HG02759 (cell line): ENCODE measurements at regions not wholly inside any gene's neighbourhood (a gene's known extent, or its start where the extent isn't known, plus 50 kb on each side); places are given as distances from the start of the nearest gene placed in this dataset.
"Not testable (repeated sequence)": the region's sequence is repeated elsewhere in the genome, so short reads cannot be mapped to it uniquely, and the experiment has no call there.

Source experiments
- ATAC-seq: cut with Tn5 transposase; IDR thresholded peaks from one replicate; pipeline ENCODE4 v1.9.1; 2021; ENCODE audit warnings: mild to moderate bottlenecking, moderate library complexity; ENCODE audit not compliant: unreplicated experiment

- no peak for ATAC-seq
Observed at GRCh38 chrX:912677-913076, 282.1 kb downstream of the SHOX start.

DNA sequence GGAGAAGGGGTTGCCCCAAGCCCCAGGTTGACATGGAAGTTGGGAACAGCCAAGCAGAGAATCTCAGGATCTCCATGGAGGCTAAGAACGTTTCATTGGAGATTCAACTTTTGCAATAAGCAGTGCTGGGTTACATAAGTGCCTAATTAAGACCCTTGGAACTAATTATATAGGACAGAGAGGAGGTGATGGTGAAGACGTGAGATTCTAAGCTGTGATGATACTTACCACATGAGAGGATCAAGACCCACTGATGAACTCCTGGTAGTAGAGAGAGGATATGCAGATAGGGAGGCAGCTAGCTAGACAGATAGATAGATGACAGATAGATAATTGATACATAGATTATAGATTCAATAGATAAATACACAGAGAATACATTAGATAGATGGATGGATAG lies 278.5 kb downstream of the SHOX start:
- ATAC-seq = not testable (repeated sequence)

DNA sequence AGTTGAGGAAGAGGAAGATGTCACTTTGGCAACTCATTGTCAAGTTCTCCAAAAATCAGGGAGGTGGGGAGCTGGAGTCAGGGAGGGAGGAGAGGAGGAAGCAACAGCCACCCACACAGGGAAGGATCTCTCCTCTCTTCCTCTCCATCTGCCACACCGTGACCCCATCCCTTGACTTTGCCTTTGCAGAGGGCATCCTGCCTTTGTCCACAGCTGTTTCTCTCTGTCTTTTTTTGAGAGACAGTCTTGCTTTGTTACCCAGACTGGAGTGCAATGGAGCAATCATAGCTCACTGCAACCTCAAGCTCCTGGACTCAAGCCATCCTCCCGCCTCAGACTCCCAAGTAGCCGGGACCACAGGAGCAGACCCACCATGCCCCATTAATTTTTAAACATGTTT lies 276.0 kb downstream of the SHOX start:
- ATAC-seq = no peak

- no peak for ATAC-seq
Observed at GRCh38 chrX:905848-906566, 275.4 kb downstream of the SHOX start.

- no peak for ATAC-seq
Observed at GRCh38 chrX:903116-903515, 272.5 kb downstream of the SHOX start.

DNA sequence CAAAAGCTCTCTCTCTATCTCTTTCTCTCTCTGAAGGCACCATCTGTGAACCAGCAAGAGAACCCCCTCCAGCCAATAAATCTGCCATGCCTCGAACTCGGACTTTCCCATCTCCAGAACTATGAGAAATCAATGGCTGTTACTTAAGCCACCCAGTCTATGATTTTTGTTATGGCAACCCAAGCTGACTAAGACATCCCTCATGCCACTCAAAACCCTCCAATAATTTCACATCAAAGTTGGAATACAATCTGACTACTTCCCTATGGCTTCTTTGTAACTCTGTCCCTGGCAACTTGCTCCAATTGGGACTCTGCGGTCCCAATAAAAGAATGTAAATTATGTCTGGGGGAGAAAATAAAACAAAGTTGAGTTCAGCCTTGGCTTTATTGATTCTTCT lies 265.7 kb downstream of the SHOX start:
- no peak for ATAC-seq

- ATAC-seq = no peak
Observed at GRCh38 chrX:889966-890651, 259.5 kb downstream of the SHOX start.

GRCh38 chrX:887724-888123 lies 257.1 kb downstream of the SHOX start:
- not testable (repeated sequence) for ATAC-seq

- no peak for ATAC-seq
Observed at GRCh38 chrX:883588-883987, 253.0 kb downstream of the SHOX start.

DNA sequence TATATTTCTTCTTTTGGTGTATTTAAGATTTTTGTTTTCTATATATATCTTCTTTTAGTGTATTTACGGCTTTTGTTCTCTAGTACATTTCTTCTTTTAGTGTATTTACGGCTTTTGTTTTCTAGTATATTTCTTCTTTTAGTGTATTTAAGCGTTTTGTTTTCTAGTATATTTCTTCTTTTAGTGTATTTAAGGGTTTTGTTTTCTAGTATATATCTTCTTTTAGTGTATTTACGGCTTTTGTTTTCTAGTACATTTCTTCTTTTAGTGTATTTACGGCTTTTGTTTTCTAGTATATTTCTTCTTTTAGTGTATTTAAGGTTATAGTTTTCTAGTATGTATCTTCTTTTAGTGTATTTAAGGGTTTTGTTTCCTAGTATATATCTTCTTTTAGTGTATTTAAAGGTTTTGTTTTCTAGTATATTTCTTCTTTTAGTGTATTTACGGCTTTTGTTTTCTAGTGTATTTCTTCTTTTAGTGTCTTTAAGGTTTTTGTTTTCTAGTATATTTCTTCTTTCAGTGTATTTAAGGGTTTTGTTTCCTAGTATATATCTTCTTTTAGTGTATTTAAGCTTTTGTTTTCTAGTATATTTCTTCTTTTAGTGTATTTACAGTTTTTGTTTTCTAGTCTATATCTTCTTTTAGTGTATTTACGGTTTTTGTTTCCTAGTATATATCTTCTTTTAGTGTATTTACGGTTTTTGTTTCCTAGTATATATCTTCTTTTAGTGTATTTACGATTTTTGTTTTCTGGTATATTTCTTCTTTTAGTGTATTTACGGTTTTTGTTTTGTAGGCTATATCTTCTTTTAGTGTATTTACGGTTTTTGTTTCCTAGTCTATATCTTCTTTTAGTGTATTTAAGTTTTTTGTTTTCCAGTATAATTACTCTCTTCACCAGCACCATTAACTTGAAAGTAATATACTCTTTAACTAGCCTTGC lies 249.4 kb downstream of the SHOX start:
- not testable (repeated sequence) for ATAC-seq

DNA sequence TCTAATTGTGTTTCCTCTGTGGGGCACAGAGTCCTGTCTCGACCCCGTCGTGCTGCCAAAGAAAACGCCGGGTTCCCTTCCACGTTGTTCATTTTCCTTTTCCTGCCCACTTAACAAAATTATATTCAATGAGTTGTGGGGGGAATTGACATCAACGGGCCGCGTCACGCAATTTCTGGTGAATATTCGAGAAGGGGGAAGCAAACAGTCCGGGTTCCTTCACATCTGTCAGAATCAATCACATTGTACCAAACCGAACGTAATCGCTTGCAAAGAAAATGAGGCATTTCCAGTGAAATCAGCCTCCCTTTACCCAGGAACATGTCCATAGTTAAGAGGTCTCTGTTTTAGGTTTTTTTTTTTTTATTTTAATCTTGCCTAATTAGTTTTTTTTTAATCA lies 243.5 kb downstream of the SHOX start:
- no peak for ATAC-seq

GRCh38 chrX:873016-873415 lies 242.4 kb downstream of the SHOX start:
- ATAC-seq = no peak

DNA sequence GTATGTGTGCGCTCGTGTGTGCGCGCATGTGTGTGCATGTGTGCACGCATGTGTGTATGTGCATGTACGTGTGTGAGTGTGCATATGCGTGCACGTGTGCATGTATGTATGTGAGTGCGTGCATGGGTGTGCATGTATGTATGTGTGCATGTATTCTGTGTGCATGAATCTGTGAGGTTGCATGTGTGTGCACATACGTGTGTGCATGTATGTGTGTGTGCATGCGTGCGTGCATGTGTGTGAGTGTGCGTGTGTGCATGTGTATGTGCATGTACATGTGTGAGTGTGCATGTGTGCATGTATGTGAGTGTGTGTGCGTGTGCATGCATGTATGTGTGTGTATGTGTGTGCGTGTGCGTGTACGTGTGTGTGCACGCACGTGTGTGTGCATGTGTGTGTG lies 241.5 kb downstream of the SHOX start:
- ATAC-seq = no peak

GRCh38 chrX:871626-872025 lies 241.0 kb downstream of the SHOX start:
- no peak for ATAC-seq

GRCh38 chrX:867966-868647 lies 237.5 kb downstream of the SHOX start:
- ATAC-seq = no peak

DNA sequence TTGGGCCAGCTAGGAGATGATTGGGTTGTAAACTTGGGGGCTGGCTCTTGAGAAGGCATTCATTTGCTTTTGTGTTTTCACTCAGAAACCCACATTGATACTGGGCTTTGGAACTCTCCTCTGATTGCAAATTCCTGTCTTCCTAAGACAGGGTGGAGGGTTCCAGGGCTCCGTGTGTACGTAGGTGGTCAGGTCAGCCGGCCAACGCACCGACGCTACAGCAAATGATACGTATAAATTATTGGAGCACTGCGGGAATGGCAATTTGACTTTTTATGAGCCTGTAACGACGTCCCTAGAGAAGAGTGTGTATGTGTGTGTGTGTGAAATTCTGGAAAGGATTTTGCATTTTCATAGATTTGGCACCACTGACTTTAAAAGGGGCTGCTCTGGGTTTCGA lies 236.9 kb downstream of the SHOX start:
- no peak for ATAC-seq

DNA sequence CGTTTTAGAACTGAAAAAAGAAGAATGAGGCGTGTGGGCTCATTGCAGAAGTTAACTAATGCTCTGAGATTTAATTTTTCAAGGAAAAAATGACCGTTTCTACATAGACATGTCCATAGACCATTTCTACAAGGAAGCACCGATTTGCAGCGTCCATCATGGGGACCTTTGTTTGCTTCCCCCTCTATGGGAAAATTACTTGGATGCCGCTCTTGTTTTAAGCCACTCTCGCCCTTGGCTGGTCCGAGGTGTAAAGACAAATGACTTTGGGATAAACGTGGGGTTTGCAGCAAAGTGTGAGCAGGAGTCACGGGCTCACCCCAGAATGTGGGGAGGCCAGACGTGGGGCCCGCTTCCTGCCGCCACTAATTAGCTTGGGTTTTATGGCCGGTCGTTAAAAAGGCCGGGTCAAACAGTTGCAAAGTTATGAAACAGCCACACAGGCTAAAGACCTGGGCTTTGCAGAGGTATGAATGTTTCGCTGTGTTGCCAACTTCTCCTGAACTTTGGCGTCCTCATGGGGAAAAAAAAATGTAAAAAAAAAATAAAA lies 235.9 kb downstream of the SHOX start:
- no peak for ATAC-seq

DNA sequence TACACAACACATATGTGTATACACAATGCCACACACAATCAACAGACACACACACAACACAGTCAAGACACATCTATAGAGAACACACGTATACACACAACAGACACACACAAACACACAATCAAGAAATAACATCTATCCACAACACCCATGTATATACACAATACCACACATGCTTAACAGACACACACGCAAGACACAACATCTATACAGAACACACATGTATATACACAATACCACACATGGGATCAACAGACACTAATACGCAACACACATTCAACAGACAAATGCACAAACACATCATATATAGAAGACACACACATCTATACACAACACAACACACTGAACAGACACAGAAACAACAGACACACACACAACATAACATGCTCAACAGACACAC lies 234.8 kb downstream of the SHOX start:
- no peak for ATAC-seq

DNA sequence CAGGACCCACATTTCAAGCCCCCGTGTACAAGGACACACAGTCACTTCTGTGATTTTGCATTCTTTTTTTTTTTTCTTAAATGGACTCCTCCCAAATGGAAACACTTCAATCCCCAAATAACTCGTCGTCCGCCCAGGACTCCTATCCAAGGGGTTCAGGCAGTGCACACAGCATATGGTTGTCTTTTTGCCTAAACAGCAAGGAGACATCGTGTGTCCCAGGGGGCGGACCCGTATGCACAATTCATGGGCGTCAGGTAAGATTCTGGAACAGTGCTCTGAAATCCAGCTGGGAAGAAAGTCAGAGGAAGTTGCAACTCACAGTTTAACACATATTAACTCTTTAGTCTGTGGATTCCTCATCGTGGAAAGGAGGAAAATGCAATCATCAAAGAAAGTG lies 231.3 kb downstream of the SHOX start:
- no peak for ATAC-seq

DNA sequence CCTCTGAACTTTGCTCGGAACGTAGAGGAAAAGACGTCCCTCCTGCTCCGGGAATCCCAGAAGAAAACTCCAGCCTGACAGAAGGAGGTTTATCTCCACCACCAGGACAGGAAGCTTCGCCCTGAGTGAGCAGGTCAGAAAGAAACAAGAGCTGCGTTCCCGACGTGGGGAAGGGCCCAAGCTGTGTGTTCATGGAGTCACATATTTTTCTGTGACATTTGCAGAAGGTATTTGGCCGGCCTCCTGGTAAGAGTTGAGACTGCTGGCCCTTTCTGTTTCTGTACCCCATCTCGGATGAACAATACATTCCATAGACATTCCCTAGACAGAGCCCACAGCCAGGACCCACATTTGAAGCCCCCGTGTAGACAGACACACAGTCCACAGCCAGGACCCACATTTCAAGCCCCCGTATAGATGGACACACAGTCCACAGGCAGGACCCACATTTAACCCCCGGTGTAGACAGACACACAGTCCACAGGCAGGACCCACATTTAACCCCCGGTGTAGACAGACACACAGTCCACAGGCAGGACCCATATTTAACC lies 230.8 kb downstream of the SHOX start:
- no peak for ATAC-seq
